GM19328 (cell line): ENCODE measurements at regions not wholly inside any gene's neighbourhood (a gene's known extent, or its start where the extent isn't known, plus 50 kb on each side); places are given as distances from the start of the nearest gene placed in this dataset.
"Not testable (repeated sequence)": the region's sequence is repeated elsewhere in the genome, so short reads cannot be mapped to it uniquely, and the experiment has no call there.

Experiments
- ATAC-seq: cut with Tn5 transposase; IDR thresholded peaks from one replicate; pipeline ENCODE4 v1.9.1; 2021; ENCODE audit warnings: mild to moderate bottlenecking, moderate library complexity; ENCODE audit not compliant: unreplicated experiment

DNA sequence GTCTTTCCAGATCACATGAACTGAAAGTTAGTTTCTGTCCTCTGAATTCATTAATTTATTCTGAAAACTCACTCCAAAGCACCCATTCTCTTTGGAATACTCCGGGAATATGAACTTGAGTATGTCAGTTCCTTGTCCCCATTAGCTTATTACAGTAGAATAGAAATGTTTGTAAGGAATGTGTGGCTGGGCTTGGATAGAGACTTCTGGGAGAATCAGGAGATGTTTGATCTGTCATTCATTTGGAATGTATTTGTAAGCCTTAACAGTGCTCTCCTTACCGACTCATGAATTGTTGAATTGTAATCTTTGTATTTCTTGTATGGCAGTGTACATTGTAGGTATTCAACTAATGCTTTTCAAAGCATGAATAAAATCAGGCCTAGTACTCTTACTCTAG is 548.4 kb downstream of the LRRC70 start:
- no peak for ATAC-seq

DNA sequence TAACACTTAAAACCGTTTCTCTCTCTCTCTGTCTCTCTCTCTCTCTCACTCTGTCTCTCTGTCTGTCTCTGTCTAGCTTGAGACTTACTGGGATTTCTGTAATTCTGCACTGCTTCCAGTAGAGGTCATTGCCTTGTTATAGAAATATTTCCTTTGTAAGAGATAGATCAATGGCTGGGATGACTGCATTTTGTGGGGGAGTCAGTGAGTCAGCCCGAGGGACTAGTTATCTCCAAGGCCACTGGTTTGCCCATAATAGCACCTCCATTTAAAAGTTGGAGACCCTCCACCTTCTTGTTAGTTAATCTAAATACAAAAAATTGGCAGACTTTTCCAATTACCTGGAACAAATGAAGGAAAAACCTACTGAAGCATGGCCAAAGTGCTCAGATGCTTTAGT is 547.2 kb downstream of the LRRC70 start:
- ATAC-seq, result peak; percentile 71

DNA sequence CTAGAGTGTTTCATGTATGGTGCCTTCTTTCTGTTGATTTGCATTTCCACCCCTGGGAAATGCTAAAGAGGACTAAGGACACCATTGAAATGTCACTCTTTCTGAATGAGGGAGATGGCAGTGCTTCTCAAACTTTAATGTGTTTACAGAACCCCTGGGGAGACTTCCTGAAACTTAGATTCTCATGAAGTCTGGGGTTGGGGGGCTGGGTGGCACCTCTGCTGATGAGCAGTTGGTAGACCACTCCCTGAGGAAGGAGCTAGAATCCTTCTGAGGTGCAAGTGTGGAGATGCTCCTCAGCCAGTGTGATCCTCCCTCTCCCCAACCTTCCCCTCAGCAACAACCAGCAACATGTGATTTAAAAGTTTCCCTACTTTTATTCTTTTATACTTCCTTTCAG is 546.8 kb downstream of the LRRC70 start:
- no peak for ATAC-seq

DNA sequence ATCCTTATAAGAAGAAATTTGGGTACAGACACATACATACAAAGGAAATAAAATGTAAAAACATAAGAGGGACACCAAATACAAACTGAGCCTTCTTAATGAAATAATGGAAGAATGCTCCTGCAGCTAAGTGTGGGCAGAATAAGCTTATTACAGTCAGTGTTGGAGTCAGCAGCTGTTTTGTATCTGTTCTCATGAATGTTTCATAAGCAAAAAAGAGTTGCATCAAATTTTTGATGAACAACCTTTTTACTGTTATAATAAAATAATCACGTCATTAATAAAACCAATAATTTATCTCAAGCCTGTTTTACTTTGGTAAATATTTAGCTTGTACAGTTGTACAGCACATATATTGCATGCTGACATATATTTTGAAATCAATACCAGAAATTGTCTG is 545.6 kb downstream of the LRRC70 start:
- no peak for ATAC-seq

DNA sequence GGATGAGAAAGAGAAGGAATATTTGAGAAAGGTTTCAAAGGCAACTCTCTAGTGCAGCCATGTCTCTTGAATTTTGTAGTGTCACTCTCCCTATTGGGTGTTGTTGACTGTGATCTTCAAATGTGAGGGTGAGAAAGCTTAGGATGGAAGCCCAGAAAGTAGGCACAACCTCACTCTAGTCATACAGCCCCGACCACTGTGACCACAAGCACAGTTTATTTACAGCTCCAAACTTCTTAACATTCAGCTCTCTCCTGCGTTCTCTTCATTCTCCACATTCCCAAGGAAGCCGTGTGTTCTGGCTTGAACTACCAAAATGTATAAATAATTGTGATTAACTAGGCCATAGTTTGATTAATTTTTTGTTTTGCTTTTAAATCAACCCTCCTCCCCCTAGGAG is 542.9 kb downstream of the LRRC70 start:
- ATAC-seq, result no peak

DNA sequence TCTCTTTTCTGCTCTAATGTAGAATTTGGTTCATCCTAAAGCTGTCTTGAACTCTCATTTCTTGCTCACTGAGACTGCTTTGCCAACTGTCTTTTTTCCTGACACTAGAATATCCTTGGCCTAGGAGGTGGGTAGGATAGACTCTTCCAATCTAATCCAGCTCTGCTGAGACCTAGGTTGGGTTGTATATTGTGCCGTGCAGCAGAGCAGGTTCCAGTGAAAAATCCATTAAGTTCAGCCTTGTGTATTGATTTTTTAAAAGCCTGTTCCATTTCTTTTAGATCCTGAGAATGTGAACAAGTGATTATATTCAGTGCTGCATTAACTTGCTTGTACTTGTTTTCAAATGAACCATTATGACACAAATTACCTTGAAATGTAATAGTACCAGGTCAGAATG is 539.6 kb downstream of the LRRC70 start:
- no peak for ATAC-seq

DNA sequence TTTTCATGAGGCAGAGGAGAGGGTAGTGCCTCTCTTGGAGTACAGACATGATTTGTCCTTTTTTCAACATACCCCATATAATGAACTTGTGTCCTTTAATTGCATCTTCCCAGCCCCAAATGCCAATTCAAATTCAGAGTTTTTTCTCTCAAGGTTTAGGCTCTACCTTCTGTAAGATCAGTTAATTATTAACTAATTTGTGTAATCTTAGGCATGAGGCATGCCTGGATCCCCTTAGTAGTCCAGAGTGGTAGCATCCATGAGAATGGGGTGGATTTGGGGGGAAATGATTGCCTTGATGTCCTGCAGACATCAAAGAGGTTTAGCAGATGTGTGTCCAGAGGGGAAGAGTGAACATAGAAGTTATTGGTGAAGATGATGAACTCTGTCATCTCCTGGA is 533.3 kb downstream of the LRRC70 start:
- no peak for ATAC-seq

DNA sequence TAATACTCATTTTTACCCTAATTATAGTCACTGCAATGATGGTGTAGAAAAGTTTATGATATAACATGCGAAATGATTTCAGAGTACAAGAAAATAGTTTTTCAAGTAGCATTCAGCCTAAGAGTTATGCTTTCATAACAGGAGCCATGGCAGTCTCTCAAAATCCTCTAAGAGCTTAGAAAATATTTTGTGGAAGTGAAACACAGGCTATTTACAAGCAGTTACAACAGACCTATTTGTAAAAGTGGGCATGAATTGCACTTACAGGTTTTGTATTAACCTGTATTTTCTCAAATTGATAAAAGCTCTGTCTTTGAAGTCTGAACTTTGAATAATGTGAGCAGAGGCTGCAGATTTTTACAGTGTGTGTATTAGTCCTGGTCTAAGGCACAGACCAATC is 523.3 kb downstream of the LRRC70 start:
- ATAC-seq, result no peak

DNA sequence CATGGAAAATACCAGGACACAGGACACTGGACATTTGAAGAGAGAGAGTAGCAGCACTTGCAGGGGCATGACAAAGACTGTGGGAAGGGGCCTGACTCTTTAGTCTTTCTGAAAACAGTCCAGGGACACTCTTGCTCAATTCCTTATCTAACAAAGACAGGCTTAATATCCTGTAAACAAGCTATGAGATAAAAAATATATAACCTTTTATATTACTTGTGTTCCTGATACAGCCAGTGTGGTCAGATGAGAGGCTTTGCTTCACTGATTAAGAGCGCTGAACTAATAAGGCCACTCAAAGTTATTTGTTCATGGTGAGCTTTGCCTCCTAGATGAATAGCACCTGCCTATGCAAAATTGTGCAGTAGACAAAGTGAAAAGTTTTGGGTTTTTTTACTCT is 518.7 kb downstream of the LRRC70 start:
- ATAC-seq, result no peak

DNA sequence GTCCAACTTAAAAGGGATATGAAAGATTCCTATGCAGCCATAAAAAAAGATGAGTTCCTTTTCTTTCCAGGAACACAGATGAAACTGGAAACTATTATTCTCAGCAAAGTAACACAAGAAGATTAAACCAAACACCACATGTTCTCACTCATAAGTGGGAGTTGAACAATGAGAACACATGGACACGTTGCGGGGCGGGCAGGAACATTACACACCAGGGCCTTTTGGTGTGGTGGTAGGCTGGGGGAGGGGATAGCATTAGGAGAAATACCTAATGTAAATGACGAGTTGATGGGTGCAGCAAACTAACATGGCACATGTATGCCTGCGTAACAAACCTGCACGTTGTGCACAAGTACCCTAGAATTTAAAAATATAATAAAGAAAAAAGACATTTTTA is 516.1 kb downstream of the LRRC70 start:
- no peak for ATAC-seq

DNA sequence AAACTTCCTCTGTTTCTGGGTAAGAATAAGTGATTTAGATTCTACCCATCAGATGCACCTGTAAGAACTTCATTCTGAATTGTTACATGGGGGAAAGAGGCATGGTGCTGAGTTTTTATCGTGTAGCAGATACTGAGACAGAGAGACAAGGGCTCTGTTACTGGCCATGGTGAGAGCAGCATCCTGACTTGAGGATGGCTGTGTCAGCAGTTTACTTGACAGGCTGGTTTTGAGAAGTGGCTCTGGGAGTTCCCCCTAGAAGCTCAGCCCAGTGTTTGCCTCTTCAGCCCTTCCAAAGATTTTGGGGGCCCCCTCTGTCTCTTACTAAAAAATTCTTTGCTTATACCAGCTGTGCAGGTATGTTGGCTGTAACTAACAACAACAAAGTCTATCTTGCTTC is 510.5 kb downstream of the LRRC70 start:
- no peak for ATAC-seq

DNA sequence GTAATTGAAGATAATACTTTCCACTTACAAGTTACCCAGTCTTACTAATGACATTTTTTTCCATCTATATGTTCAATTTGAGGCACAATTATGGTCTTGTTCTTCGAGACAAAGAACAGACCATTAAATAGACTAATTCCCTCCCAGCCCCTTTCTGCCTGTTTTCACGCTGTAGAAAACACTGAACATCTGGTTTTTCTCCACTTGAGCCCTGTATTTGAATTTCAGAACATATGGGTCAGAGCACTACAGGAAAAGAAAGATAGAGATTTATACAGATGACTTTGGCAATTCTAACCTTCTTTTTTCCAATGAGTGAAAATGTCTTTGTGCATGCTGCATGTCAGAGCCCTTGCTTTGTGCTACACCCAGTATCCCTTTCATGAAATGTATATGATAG is 506.9 kb downstream of the LRRC70 start:
- no peak for ATAC-seq

DNA sequence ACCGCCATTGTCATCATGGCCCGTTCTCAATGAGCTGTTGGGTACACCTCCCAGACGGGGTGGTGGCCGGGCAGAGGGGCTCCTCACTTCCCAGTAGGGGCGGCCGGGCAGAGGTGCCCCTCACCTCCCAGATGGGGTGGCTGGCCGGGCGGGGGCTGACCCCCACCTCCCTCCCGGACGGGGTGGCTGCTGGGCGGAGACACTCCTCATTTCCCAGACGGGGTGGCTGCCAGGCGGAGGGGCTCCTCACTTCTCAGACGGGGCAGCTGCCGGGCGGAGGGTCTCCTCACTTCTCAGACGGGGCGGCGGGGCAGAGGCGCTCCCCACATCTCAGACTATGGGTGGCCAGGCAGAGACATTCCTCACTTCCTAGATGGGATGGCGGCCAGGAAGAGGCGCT is 505.1 kb downstream of the LRRC70 start:
- ATAC-seq, result not testable (repeated sequence)

DNA sequence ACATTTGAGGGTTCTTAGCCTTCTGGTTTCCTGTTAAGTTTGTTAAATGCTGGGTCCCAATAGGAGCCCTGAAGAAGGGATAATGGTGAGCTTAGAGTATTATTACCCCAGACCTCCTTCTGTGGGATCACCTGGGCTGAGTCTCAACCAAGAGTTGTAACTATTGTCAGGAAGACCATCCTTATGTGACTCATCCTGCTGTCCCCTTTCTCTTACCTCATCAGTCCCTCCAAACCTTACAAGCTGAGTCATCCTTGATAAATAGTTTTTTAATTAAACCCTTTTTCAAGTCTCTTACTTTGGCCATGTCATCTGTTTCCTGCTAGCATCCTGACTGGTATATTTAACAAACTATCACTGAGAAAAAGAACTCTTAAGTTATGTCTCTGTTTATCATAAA is 502.8 kb downstream of the LRRC70 start:
- no peak for ATAC-seq

DNA sequence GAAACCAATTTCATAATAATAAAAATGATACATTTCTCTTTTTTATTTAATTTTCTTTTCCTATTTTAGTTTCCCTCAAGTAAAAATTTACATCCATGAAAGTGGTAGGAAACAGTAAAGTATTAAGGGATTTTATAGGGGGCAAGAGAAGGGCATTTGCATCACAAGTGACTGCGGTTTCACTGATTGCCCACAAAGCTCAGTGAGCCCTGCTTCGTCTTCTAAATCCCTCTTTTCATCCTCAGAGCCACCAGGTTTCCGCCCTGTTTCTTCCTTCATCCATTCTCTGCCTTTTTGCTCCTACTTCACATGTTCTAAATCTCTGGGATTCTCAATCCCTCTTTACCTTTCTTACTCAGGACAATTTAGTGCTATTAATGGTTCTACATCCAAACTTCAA is 491.4 kb downstream of the LRRC70 start:
- ATAC-seq, result no peak

DNA sequence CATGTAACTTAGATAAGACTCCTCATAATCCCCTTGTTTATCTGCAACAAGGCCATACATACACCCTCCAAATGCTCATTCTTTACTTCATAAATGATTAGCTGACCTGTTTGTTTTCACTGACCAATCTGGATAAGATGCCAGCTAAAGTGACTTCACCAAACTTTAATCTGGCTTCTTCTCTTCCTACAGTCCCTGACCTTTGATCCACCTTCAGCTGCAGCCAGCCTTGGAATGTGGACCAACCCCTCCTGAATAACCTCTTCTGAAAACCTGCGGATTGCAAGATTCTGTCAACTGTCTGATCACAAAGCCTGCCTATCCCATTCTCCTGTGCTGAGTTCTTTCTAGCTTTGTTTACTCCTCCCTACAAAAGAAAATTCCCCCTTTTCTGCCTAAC is 476.8 kb downstream of the LRRC70 start:
- ATAC-seq, result no peak

DNA sequence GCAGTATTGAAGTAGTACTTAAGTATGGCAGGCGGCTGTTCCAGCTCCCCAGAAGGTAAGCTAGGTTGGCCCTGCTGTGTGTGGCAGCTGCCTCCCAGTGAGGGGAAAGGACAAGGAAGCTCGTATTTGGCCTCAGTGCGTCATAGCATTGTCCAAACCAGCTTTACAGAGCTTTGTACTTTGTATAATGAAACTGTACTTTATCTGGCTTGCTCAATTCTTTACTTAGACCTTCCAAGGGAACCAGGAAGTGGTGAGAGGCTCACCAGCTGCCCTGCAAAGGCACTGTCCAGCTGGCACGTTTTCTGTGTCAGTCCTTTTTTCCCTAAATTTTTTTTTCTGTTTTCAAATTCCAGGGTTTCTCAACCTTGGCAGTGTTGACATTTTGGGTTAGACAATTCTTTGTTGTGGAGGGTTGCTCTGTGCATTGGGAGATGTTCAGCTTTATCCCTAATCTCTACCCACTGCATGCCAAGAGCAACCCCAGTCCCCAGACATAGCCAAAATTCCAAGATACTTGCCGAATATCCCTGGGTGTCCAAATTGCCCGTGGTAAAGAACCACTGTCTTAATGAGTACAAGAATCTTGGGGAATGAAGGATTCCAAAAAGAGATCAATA is 474.5 kb downstream of the LRRC70 start:
- no peak for ATAC-seq

DNA sequence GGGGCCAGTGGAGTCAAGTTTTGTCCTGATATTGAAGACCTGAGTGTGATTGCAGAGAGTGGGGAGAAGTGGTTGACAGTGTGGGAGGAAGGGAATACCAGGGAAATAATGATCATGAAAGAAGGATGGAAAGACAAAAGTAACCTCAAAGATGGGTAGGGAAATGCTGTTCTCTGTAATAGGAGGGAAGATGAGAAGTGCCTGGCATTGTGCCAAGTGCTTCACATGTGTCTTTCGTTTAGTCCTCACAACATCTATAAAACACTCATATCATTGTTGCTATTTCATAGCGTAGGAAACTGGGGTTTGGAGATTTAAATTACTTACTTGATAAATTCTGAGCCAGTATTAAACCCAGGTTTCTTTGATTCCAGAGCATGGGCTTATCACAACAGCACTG is 472.3 kb downstream of the LRRC70 start:
- no peak for ATAC-seq

DNA sequence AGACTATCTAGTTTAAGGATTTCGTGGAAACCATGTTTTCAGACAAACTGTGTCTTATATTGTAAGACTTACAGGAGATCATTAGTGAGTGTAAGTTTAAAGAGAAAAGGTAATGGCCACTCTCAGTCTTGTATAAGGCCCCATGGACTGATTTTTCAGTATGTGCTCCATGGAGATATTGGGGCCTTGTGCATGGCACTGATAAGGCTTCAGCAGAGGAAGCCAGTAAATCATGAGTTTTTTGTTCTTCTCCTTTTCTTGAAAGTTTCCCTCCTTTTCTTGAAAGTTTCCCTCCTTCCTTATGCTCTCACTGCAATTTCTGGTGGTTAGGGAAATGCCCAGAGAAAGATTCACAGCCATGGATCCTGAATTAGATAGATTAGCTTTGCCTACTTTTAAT is 471.3 kb downstream of the LRRC70 start:
- no peak for ATAC-seq

DNA sequence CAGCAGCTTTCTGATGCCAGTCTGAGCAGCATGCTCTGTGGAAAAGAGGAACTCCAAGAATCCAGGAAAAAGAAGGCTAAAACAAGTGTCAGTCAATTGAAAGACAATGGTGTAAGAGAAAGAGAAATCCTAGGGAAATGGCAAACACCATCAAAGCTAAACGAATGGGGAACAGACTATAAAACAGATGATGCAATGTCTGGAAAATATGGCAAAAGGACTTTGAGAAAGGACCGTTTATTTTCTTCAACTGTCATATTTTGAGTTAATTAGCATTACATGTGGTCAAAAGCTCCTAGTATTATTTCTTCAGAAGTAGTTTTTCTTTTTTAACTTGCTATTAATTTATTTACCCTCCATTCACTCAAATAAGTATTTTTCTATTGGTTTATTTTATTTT is 465.2 kb downstream of the LRRC70 start:
- no peak for ATAC-seq

DNA sequence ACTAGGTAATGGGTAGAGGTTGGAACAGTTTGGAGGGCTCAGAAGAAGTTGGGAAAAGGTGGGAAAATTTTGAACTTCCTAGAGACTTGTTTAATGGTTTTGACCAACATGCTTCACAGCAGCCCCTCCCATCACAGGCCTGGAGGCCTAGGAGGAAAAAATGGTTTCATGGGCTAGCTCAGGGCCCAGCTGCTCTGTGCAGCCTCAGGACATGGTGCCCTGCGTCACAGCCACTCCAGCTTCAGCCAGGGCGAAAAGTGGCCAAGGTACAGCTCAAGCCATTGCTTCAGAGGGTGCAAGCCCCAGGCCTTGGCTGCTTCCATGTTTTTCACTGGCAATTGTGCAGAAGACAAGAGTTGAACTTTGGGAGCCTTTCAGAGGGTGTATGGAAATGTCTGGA is 453.7 kb downstream of the LRRC70 start:
- no peak for ATAC-seq

DNA sequence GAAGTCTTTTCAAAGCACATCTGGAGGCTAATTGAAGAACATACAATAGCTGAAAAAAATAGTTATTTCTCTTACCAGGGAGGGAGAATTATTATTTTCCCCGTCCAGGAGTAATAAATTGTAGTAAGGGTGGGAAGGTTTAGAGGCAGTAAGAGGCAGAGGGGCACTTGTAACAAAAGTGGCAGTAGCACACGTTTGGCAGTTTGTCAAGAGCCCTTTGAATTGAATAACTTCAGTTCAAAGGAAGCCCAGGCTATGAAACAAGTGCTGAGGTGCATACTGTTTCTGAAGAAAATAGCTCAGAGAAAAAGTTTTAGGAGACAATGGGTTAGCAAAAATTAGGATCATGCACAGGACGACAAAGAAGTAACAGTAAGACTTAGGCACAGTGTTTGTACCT is 451.3 kb downstream of the LRRC70 start:
- no peak for ATAC-seq

DNA sequence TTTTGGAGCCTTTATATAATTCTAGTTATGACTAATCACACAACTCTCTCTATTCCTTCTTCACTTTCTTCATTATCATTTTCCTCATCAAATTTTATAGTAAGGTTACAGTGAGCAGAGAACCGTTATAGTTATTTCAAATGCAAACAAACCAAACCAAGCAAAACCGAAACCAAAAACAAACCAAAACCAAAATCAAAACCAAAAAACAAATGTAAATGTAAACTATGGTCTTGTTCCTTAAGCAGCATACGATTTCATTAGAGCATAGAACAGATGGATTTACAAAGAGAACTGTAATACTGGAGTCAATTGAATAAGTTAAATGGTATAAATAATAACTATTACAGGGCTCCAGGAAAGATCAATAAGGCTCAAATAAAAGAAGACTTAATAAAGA is 447.1 kb downstream of the LRRC70 start:
- no peak for ATAC-seq

DNA sequence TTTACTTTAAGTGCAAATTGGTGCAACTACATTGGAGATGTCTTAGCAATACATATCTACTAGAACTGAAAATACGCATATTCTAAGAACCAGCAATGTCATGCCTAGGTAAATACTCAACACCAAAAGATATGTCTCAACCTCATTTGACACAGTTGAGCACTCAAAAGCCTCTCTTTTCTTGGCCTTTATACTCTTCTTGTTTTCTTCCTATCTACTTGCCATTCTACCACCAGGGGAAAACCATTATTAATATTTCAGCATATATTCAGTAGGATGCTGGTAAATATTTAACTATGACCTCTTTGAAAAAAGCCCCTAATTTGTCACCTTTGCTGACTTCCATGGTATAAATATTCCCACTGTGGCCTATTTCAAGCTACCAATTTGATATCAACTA is 443.8 kb downstream of the LRRC70 start:
- no peak for ATAC-seq
